HFF-Myc (cell line): ENCODE measurements at regions not wholly inside any gene's neighbourhood (a gene's known extent, or its start where the extent isn't known, plus 50 kb on each side); places are given as distances from the start of the nearest gene placed in this dataset.
"Not testable (repeated sequence)": the region's sequence is repeated elsewhere in the genome, so short reads cannot be mapped to it uniquely, and the experiment has no call there.

Experiments used
- DNase-seq: peaks from one replicate; pipeline ENCODE4 v3.0.0-alpha.2; 2011; ENCODE audit warnings: low read depth; ENCODE audit errors: extremely low read depth
- H3K4me3 ChIP-seq: replicated peaks from 2 replicates; pipeline ENCODE4 v1.5.1; 2011; ENCODE audit warnings: low read depth, mild to moderate bottlenecking, control low read depth, low read length
- CTCF ChIP-seq: IDR thresholded peaks from 2 replicates; pipeline ENCODE4 v1.5.1; 2012; ENCODE audit warnings: mild to moderate bottlenecking, low read depth, low read length, control low read depth; ENCODE audit errors: missing control alignments

DNA sequence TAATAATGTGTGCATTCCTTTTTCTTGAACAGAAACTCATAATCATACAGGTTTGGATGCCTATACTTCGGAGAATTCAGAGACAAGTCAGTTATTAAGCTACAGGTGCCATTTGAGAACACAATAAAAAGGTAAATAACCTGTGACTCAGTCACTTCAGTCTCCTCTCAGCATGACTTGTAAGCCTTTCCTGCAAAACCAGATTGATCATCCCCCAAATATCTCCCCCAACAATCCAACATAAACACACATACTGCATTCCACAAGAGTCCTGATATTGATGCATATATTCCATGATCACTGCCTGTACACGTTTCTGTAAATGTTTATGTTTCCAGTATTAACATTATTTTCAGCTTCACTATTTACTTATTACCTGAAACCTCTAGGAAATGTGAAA is 110.8 kb downstream of the PWWP3B start:
- DNase-seq = no peak
- TF ChIP-seq CTCF = no peak
- no peak overlapping the region for H3K4me3 ChIP-seq

GRCh38 chrX:106281383-106281782 is 113.3 kb downstream of the PWWP3B start:
- H3K4me3 ChIP-seq = no peak overlapping the region
- no peak for DNase-seq
- TF ChIP-seq CTCF = no peak

GRCh38 chrX:106283841-106284240 is 115.7 kb downstream of the PWWP3B start:
- no peak for TF ChIP-seq CTCF
- no peak for DNase-seq
- H3K4me3 ChIP-seq = no peak overlapping the region

- H3K4me3 ChIP-seq = no peak overlapping the region
- no peak for DNase-seq
- no peak for TF ChIP-seq CTCF
Measured at GRCh38 chrX:106284431-106285025, 116.4 kb downstream of the PWWP3B start.

DNA sequence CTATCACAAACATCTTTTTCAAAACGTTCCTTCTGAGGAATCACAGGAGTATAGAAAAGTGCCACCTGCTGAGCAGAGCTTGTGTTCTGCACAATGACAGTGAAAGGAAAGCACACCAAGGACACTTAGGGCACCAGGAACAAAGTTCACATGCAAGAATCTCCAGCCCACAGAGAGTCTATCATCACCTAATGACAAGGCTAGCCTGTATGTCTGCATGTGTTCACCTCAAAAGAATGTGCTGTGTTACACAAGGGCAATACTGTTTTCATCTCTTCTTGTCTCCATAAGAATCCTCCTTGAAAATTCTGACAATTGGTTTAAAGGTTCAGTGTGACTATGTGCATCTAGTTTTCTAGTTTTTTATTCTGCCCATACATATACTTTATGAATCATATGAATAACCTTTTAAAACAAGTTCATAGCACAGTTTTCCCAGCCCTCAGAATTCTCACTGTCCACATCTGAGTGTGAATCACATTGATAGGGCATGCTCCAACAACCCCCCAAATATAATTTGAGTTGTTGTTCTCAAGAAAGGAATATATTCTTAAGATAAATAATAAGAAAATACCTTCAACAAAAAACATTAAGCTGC is 118.0 kb downstream of the PWWP3B start:
- no peak for TF ChIP-seq CTCF
- H3K4me3 ChIP-seq = no peak overlapping the region
- DNase-seq = no peak

- not testable (repeated sequence) for DNase-seq
Measured at GRCh38 chrX:106290778-106291177, 122.7 kb downstream of the PWWP3B start.

GRCh38 chrX:106291779-106292390 is 123.8 kb downstream of the PWWP3B start:
- DNase-seq, H3K4me3 ChIP-seq: not testable (repeated sequence)

More at GRCh38 chrX:106290778-106291177, 122.7 kb downstream of the PWWP3B start:
- not testable (repeated sequence) for H3K4me3 ChIP-seq

DNA sequence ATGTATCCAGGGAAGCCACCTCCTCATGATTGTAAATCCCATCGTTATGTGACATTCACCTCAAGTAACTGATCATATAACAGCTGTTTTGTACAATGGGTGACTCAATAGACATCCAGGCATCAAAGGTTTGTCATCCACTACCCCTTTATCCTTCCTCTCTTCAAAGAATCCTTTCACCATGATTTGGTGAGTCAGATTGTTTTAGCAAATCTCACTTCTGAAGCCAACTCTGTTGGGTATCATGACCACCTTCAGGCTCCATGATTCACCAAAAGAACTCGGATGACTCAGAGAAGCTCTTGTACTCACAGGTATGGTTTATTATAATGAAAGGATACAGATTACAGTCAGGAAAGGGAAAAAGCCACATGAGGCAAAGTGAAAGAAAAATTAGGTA is 132.1 kb downstream of the PWWP3B start:
- TF ChIP-seq CTCF = no peak
- DNase-seq = no peak
- no peak overlapping the region for H3K4me3 ChIP-seq
